ENCODE measurements at regions not wholly inside any gene's neighbourhood (a gene's known extent, or its start where the extent isn't known, plus 50 kb on each side); places are given as distances from the start of the nearest gene placed in this dataset.

- TF ChIP-seq CTCF (IDR thresholded peaks at IDR 0.05) (no peak), POLR2A (IDR thresholded peaks at IDR 0.05) (no peak)
These were observed 265.2 kb downstream of the QDPR start for GRCh38 chr4:17246656-17247055.
